GM10248 (cell line): ENCODE measurements at regions not wholly inside any gene's neighbourhood (a gene's known extent, or its start where the extent isn't known, plus 50 kb on each side); places are given as distances from the start of the nearest gene placed in this dataset.

ENCODE experiments used
- CTCF ChIA-PET: fragments of 300-600 bp; sonication (Branson Sonifier 250); formaldehyde crosslinking; extraction: SDS; loops from one replicate; lab custom pipeline; 2021; ENCODE audit warnings: antibody characterized with exemption; lab: Yijun Ruan, JAX
- POLR2A ChIA-PET: fragments of 350-650 bp; sonication (Branson Sonifier 250); formaldehyde crosslinking; extraction: SDS; loops from one replicate; lab custom pipeline; 2020; ENCODE audit warnings: antibody characterized with exemption; lab: Yijun Ruan, JAX
- DNase-seq: peaks from one replicate; pipeline ENCODE4 v3.0.0; 2012; ENCODE audit errors: extremely low spot score
- TF ChIP-seq, protein P1 (sequence below): IDR thresholded peaks from 2 replicates; pipeline ENCODE4 v1.5.1; 2012; ENCODE audit warnings: mild to moderate bottlenecking, low read depth; ENCODE audit errors: extremely low read depth, missing control alignments, control extremely low read depth

DNA sequence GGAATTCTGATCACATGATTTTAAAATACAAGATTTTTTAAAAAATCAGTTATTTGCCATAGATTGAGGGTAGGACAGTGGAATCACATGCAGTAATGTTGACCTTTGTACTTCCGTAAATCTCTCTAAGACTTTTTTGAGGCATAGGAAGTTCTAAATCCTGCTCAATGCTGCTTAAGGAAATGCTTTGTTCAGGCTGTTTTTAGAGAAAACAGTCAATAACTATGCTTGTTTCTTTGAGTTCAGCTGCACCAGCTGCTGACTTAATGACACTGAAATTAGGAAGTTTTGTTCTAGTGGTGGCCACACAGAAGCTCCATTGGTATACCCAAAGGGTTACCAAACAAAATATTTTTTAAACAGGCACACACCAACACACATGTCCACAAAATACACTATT lies 60.9 kb downstream of the KLF12 start:
- CTCF ChIA-PET = interaction anchor here (1.7 kb wide), 1 partner anchor 23 kb away, joined by 4 read pairs; no protein-coding TSS in a partner anchor
- no peak for DNase-seq
- TF ChIP-seq, protein P1, sequence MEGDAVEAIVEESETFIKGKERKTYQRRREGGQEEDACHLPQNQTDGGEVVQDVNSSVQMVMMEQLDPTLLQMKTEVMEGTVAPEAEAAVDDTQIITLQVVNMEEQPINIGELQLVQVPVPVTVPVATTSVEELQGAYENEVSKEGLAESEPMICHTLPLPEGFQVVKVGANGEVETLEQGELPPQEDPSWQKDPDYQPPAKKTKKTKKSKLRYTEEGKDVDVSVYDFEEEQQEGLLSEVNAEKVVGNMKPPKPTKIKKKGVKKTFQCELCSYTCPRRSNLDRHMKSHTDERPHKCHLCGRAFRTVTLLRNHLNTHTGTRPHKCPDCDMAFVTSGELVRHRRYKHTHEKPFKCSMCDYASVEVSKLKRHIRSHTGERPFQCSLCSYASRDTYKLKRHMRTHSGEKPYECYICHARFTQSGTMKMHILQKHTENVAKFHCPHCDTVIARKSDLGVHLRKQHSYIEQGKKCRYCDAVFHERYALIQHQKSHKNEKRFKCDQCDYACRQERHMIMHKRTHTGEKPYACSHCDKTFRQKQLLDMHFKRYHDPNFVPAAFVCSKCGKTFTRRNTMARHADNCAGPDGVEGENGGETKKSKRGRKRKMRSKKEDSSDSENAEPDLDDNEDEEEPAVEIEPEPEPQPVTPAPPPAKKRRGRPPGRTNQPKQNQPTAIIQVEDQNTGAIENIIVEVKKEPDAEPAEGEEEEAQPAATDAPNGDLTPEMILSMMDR = no peak
- POLR2A ChIA-PET = no interaction called here

DNA sequence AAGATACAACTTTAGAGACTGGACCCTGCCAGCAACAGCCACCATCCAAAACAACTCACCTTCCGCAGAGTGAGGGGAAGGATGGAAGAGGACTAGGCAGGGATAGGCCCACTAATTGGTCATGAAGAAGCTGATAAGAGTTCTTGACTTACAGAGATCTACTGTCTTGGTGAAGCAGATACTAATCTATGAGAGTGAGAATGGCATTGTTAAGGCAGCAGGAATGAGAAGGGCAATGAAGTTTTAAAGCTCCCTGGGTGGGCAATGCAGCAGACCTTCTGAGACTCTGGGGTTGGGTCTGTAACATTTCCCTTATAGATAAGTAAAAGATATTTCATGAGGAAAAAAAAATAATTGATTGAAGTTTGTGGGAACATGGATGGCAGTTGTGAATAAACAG lies 63.7 kb downstream of the KLF12 start:
- TF ChIP-seq, protein P1 = no peak
- no peak for DNase-seq
- ChIA-PET CTCF (interaction anchor here (1.1 to 1.9 kb wide), 3 partner anchors 8 to 10 kb away, joined by 3 to 6 read pairs (median 5); no protein-coding TSS in a partner anchor), POLR2A (no interaction called here)

DNA sequence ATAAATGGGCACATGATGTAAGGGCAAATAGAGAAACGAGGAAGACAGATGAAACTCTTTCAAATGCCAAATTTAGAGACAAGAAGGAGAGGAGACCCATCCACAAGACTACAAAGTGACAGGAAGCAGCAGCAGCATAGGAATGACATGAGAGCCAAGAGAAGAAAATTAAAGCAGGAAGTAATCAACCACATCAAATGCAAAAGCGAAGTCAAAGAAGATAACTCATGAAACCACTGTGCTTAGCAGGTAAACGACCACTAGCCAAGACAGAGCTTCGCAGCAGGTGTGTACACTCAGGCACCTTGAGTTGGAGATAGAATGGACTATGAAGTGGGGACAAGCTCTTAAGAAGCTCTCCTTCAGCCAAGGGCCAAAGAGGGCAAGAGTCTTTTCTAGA lies 64.1 kb downstream of the KLF12 start:
- CTCF ChIA-PET = interaction anchor here (1.1 to 1.9 kb wide), 3 partner anchors 8 to 10 kb away, joined by 3 to 6 read pairs (median 5); no protein-coding TSS in a partner anchor
- TF ChIP-seq, protein P1 = no peak
- POLR2A ChIA-PET = no interaction called here
- DNase-seq = no peak

DNA sequence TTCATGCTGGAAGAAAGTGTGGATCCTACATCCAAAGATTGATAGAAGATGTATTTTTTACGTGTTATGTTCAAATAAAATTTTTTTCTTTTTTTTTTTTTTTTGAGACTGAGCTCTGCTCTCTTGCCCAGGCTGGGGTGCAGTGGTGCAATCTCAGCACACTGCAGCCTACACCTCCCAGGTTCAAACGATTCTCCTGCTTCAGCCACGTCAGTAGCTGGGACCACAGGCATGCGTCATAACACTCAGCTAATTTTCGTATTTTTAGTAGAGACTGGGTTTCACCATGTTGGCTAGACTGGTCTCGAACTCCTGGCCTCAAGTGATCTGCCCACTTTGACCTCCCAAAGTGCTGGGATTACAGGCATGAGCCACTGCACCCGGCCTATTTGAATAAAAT lies 65.7 kb downstream of the KLF12 start:
- ChIA-PET POLR2A (no interaction called here), CTCF (interaction anchor here (1.1 to 1.8 kb wide), 5 partner anchors 15 to 59 kb away, joined by 3 to 4 read pairs (median 3); no protein-coding TSS in a partner anchor)
- DNase-seq = no peak
- TF ChIP-seq, protein P1 = no peak

DNA sequence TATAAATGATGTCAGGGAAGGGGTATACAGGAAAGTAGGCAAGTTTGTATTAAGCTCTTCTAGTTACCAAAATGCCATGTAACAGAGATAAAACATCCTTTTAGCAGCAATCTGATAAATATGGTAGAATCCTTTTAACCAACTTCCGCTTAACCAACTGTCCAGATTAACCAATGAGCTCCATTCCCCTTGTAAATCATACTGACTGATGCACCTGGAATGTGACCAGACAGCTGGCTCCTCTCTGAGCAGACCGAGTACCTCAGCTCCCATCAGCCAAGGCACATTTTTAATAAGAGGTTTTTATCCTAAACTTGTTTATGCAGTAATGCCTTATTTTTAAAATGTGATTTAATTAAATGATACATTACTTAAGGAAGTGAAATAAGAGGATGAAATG lies 66.4 kb downstream of the KLF12 start:
- TF ChIP-seq, protein P1 = no peak
- POLR2A ChIA-PET = no interaction called here
- CTCF ChIA-PET = interaction anchor here (1.1 to 1.8 kb wide), 5 partner anchors 15 to 59 kb away, joined by 3 to 4 read pairs (median 3); no protein-coding TSS in a partner anchor
- no peak for DNase-seq

DNA sequence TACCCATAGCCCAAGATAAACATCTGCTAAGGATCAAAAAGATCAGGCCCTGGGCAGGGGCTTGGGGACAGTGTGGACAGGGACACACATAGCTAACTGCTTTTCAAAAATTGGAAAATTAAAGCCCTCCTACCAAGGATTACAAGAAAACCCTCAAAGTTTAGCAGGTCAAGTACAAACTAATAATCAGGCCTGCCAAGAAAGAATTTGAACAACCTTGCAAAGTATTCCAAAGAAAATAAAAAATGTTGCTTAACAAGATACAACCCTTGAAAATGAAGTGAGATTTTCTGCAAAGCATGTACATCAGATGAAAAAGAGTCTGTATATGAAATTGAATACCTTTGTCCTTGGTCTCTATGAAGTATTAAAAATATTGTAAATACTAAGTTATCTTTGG lies 67.3 kb downstream of the KLF12 start:
- DNase-seq = no peak
- CTCF ChIA-PET = interaction anchor here (0.9 to 1.4 kb wide), 2 partner anchors 18 to 20 kb away, joined by 3 to 4 read pairs; no protein-coding TSS in a partner anchor
- TF ChIP-seq, protein P1 = no peak
- POLR2A ChIA-PET = no interaction called here
